ENCODE measurements at regions not wholly inside any gene's neighbourhood (a gene's known extent, or its start where the extent isn't known, plus 50 kb on each side); places are given as distances from the start of the nearest gene placed in this dataset.
"Not testable (repeated sequence)": the region's sequence is repeated elsewhere in the genome, so short reads cannot be mapped to it uniquely, and the experiment has no call there.

DNA sequence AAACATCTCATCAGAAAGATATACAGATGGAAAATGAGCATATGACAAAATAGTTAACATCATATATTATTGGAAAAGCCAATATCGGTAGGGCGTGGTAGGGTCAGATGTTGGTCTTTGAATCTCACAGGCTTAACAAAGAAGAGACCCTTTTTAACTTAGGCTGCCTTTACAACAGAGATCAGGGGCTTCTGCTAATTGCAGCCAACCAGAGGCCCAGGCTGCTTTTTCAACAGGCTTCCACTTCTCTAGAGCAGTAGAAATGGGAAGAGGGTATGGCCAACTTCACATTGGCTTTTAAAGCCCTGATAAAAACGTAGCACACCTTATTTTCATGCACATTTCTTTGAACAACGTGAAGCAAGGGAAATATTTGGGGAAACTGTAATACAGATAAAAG is 764.3 kb upstream of the CTNND2 start:
- DNase-seq (ENCODE audit: insufficient read length, low spot score): no peak
- no peak for FAIRE-seq
- no peak for TF ChIP-seq CTCF (IDR thresholded peaks at IDR 0.05; ENCODE audit: insufficient read depth, missing control alignments)

DNA sequence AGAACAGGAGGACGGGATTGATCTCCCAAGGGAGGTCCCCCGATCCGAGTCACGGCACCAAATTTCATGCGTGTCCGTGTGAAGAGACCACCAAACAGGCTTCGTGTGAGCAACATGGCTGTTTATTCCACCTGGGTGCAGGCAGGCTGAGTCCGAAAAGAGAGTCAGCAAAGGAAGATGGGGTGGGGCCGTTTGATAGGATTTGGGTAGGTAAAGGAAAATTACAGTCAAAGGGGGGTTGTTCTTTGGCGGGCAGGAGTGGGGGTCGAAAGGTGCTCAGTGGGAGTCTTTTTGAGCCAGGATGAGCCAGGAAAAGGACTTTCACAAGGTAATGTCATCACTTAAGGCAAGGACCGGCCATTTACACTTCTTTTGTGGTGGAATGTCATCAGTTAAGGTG is 763.6 kb upstream of the CTNND2 start:
- FAIRE-seq; DNase-seq (ENCODE audit: insufficient read length, low spot score): not testable (repeated sequence)

DNA sequence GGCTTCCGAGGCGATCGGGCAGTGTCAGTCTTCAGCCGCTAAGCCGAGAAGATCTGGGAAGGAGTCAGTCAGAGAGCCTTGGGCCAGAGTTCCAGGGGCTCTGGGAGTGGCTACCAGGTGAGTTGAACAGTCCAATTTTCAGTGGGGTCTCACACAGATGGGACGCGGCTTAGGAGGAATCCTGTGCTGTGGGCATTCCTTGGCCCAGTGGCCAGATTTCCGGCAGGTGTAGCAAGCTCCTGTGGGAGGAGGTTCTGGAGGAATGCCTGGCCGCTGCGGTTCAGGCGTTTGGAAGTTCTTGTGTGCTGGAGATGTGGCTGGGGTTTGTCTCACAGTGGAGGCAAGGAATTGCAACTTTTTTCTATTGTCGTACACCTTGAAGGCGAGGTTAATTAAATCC is 761.5 kb upstream of the CTNND2 start:
- not testable (repeated sequence) for DNase-seq (ENCODE audit: insufficient read length, low spot score); FAIRE-seq

- FAIRE-seq: no peak
- DNase-seq (ENCODE audit: insufficient read length, low spot score): no peak
- TF ChIP-seq CTCF (IDR thresholded peaks at IDR 0.05; ENCODE audit: insufficient read depth, missing control alignments): no peak
Measured at GRCh38 chr5:12662545-12663314, 758.5 kb upstream of the CTNND2 start.

GRCh38 chr5:12661617-12662370 is 757.5 kb upstream of the CTNND2 start:
- FAIRE-seq: no peak
- no peak for TF ChIP-seq CTCF (IDR thresholded peaks at IDR 0.05; ENCODE audit: insufficient read depth, missing control alignments)
- DNase-seq (ENCODE audit: insufficient read length, low spot score): no peak

GRCh38 chr5:12660279-12661107 is 756.2 kb upstream of the CTNND2 start:
- not testable (repeated sequence) for DNase-seq (ENCODE audit: insufficient read length, low spot score)

GRCh38 chr5:12659686-12660085 is 755.4 kb upstream of the CTNND2 start:
- TF ChIP-seq CTCF (IDR thresholded peaks at IDR 0.05; ENCODE audit: insufficient read depth, missing control alignments): no peak
- no peak for DNase-seq (ENCODE audit: insufficient read length, low spot score)
- FAIRE-seq: no peak

More at GRCh38 chr5:12660279-12661107, 756.2 kb upstream of the CTNND2 start:
- not testable (repeated sequence) for FAIRE-seq

- DNase-seq (ENCODE audit: insufficient read length, low spot score) (no peak), FAIRE-seq (no peak)
- TF ChIP-seq CTCF (IDR thresholded peaks at IDR 0.05; ENCODE audit: insufficient read depth, missing control alignments): no peak
Measured at GRCh38 chr5:12658871-12659446, 754.7 kb upstream of the CTNND2 start.

- FAIRE-seq; DNase-seq (ENCODE audit: insufficient read length, low spot score): not testable (repeated sequence)
Measured at GRCh38 chr5:12657914-12658474, 753.7 kb upstream of the CTNND2 start.
